Panc1 (cell line): ENCODE measurements at regions not wholly inside any gene's neighbourhood (a gene's known extent, or its start where the extent isn't known, plus 50 kb on each side); places are given as distances from the start of the nearest gene placed in this dataset.

ENCODE experiments used
- TF ChIP-seq, protein P1 (sequence below): fragments of 450-650 bp; IDR thresholded peaks from 2 replicates; pipeline ENCODE4 v1.5.1; 2017; ENCODE audit warnings: mild to moderate bottlenecking
- TF ChIP-seq, protein P2 (sequence below), 2 experiments: IDR thresholded peaks; 2 replicates each; pipeline ENCODE4 v1.6.1; 2011 to 2012; ENCODE audit warnings: low read depth in 2 of 2, control low read depth in 1 of 2, low read length in 1 of 2, mild to moderate bottlenecking in 1 of 2, moderate library complexity in 1 of 2; ENCODE audit not compliant: insufficient read depth in 1 of 2

DNA sequence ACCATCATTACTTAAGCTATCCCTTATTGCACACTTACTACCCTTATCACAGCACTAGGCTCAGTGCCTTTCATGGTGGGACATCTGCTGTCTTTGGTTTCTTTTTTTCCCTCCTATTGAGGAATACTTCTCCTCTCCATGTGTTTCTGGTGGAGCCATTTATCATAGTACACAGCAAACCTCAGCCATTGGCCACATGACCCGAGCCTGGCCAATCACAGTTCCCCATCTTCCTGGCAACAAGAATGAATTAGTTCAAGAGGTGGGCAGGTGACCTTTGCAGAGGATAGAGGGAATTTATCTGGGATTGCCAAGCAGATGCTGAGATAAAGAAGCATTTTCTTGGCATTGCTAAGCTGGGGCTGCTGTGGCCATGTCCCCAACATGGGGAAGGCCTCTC is 101.1 kb upstream of the ZNF618 start:
- TF ChIP-seq, protein P1, sequence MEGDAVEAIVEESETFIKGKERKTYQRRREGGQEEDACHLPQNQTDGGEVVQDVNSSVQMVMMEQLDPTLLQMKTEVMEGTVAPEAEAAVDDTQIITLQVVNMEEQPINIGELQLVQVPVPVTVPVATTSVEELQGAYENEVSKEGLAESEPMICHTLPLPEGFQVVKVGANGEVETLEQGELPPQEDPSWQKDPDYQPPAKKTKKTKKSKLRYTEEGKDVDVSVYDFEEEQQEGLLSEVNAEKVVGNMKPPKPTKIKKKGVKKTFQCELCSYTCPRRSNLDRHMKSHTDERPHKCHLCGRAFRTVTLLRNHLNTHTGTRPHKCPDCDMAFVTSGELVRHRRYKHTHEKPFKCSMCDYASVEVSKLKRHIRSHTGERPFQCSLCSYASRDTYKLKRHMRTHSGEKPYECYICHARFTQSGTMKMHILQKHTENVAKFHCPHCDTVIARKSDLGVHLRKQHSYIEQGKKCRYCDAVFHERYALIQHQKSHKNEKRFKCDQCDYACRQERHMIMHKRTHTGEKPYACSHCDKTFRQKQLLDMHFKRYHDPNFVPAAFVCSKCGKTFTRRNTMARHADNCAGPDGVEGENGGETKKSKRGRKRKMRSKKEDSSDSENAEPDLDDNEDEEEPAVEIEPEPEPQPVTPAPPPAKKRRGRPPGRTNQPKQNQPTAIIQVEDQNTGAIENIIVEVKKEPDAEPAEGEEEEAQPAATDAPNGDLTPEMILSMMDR: no peak
- TF ChIP-seq, protein P2, sequence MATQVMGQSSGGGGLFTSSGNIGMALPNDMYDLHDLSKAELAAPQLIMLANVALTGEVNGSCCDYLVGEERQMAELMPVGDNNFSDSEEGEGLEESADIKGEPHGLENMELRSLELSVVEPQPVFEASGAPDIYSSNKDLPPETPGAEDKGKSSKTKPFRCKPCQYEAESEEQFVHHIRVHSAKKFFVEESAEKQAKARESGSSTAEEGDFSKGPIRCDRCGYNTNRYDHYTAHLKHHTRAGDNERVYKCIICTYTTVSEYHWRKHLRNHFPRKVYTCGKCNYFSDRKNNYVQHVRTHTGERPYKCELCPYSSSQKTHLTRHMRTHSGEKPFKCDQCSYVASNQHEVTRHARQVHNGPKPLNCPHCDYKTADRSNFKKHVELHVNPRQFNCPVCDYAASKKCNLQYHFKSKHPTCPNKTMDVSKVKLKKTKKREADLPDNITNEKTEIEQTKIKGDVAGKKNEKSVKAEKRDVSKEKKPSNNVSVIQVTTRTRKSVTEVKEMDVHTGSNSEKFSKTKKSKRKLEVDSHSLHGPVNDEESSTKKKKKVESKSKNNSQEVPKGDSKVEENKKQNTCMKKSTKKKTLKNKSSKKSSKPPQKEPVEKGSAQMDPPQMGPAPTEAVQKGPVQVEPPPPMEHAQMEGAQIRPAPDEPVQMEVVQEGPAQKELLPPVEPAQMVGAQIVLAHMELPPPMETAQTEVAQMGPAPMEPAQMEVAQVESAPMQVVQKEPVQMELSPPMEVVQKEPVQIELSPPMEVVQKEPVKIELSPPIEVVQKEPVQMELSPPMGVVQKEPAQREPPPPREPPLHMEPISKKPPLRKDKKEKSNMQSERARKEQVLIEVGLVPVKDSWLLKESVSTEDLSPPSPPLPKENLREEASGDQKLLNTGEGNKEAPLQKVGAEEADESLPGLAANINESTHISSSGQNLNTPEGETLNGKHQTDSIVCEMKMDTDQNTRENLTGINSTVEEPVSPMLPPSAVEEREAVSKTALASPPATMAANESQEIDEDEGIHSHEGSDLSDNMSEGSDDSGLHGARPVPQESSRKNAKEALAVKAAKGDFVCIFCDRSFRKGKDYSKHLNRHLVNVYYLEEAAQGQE (IDR thresholded peaks at IDR 0.05; ENCODE audit: insufficient read depth in 1 of 2, low read depth in 2 of 2, low read length in 1 of 2): no peak
